ENCODE measurements at regions not wholly inside any gene's neighbourhood (a gene's known extent, or its start where the extent isn't known, plus 50 kb on each side); places are given as distances from the start of the nearest gene placed in this dataset.

- Histone ChIP-seq H4K5ac (ENCODE audit: insufficient read length, low read depth, low read length) (no peak overlapping the region), H3K56ac (ENCODE audit: insufficient read length, low read depth, low read length) (no peak overlapping the region), H2BK20ac (ENCODE audit: low read depth, low read length, poor library complexity, severe bottlenecking) (no peak overlapping the region), H2BK12ac (ENCODE audit: insufficient read length, low read depth, low read length) (no peak overlapping the region), H3K79me2 (ENCODE audit: insufficient read depth, low read length) (no peaks in the 10 kb centered on the region), H3K18ac (ENCODE audit: insufficient read length, low read depth, low read length) (no peak overlapping the region), H2AK5ac (ENCODE audit: insufficient read length, low read length) (no peak overlapping the region), H2BK5ac (ENCODE audit: insufficient read length, low read length) (no peak overlapping the region), H3K79me1 (ENCODE audit: insufficient read depth, low read depth, low read length, poor library complexity, severe bottlenecking) (no peaks in the 10 kb centered on the region), H4K8ac (replicated peaks; ENCODE audit: insufficient read length, low read depth, low read length) (no peak overlapping the region), H3K23me2 (ENCODE audit: insufficient read length, low read depth, low read length, poor library complexity, severe bottlenecking) (no peaks in the 10 kb centered on the region), H4K91ac (ENCODE audit: insufficient read length, low read depth, low read length) (no peak overlapping the region), H3K14ac (ENCODE audit: insufficient read depth, low read length) (no peak overlapping the region), H2AFZ (ENCODE audit: low read length) (no peak overlapping the region), H3K4ac (ENCODE audit: low read depth, low read length) (no peak overlapping the region), H2BK120ac (ENCODE audit: low read depth, low read length, poor library complexity, severe bottlenecking) (no peak overlapping the region), H3K23ac (ENCODE audit: insufficient read length, low read depth, low read length) (no peak overlapping the region), H3T11ph (ENCODE audit: low read length) (no peak overlapping the region), H3K9me3 (ENCODE audit: control insufficient read depth, low read depth, low read length) (no peaks in the 10 kb centered on the region), H2BK15ac (ENCODE audit: low read depth, low read length) (no peak overlapping the region), H3K9ac (ENCODE audit: extremely low read depth, insufficient read length, low read length) (no peak overlapping the region), H3K4me1 (ENCODE audit: insufficient read depth, low read length) (no peaks in the 10 kb centered on the region), H4K20me1 (ENCODE audit: control insufficient read depth, insufficient read depth, insufficient read length) (no peaks in the 10 kb centered on the region), H3K27me3 (ENCODE audit: insufficient read depth, low read length) (no peaks in the 10 kb centered on the region), H3K4me2 (ENCODE audit: insufficient read depth, insufficient read length, low read length) (no peak overlapping the region), H3K27ac (ENCODE audit: insufficient read length, low read depth, low read length) (no peak overlapping the region)
- no peaks in the 10 kb centered on the region; a peak in 1 of 7 replicates for H3K36me3 Mint-ChIP-seq (ENCODE audit: insufficient read depth in 1 of 3, low read depth in 3 of 3)
- no CpG with 5 or more reads among the region's 2 CpGs for WGBS (ENCODE audit: extremely low coverage, insufficient read length, low lambda C conversion rate)
- H3K4me1 Mint-ChIP-seq, result no peaks in the 10 kb centered on the region
- H3K27ac Mint-ChIP-seq, result no peak overlapping the region
- H3K27me3 Mint-ChIP-seq (ENCODE audit: low read depth), result no peaks in the 10 kb centered on the region
- no peak for TF ChIP-seq CTCF (conservative IDR thresholded peaks at IDR 0.05)
- peaks cover 0 to 3% of the 10 kb centered on the region in 2 experiments; a peak in 1 of 5 replicates for H3K9me3 Mint-ChIP-seq
- DNase-seq, result no peak
- H3K4me3 Mint-ChIP-seq, result no peak overlapping the region
Observed at GRCh38 chr4:106602711-106603110, 234.1 kb upstream of the GIMD1 start.

Data from H9 (cell line).